GM12878 (cell line): ENCODE measurements at regions not wholly inside any gene's neighbourhood (a gene's known extent, or its start where the extent isn't known, plus 50 kb on each side); places are given as distances from the start of the nearest gene placed in this dataset.

Experiments used
- ATAC-seq: fragments of 200-7000 bp; cut with Tn5 transposase; 3 replicates; pipeline ENCODE4 v1.9.1; 2020; ENCODE audit warnings: mild to moderate bottlenecking, moderate library complexity
- BruUV-seq: library from RNA; stranded (reverse); fragments of 400-500 nt; replicated peaks from 2 replicates; lab custom pipeline; 2021; lab: Mats Ljungman, UMichigan
- CTCF ChIA-PET: fragments of 300-600 bp; sonication (Branson Sonifier 250); formaldehyde crosslinking; extraction: SDS; loops from one replicate; lab custom pipeline; 2021; ENCODE audit warnings: inconsistent platforms; lab: Yijun Ruan, JAX
- POLR2A ChIA-PET: fragments of 350-600 bp; formaldehyde crosslinking; extraction: SDS; loops from one replicate; lab custom pipeline; 2021; ENCODE audit warnings: inconsistent platforms; lab: Charles Lee
- RAD21 ChIA-PET: fragments of 300-600 bp; sonication (Branson Sonifier 250); formaldehyde crosslinking; loops from one replicate; lab custom pipeline; 2023; ENCODE audit warnings: antibody characterized with exemption; ENCODE audit not compliant: unreplicated experiment; lab: Charles Lee
- SMC1A ChIA-PET: fragments of 300-600 bp; sonication (Branson Sonifier 250); formaldehyde crosslinking; loops from one replicate; lab custom pipeline; 2023; ENCODE audit not compliant: unreplicated experiment, uncharacterized antibody; lab: Charles Lee
- DNase-seq: peaks from one replicate; pipeline ENCODE4 v3.0.0-alpha.2; 2011; ENCODE audit warnings: low read depth, low spot score
- FAIRE-seq: peaks from 3 replicates; lab custom pipeline; 2011; peaks lifted over from hg19 to GRCh38; lab: Jason Lieb, UNC
- H2AFZ ChIP-seq: 2 replicates; pipeline ENCODE4 v1.6.0; 2011; ENCODE audit warnings: low read depth, low read length, control low read depth; ENCODE audit not compliant: control insufficient read depth
- H3K27ac ChIP-seq: 2 replicates; pipeline ENCODE4 v1.5.1; 2011; ENCODE audit warnings: control low read depth; ENCODE audit not compliant: control insufficient read depth, insufficient read depth
- H3K27me3 ChIP-seq, 2 experiments: replicated peaks in 1 of 2; 2 replicates each; pipeline versions ENCODE4 v1.6.0 to v1.6.1; 2011; ENCODE audit warnings: low read length in 1 of 2; ENCODE audit not compliant: control insufficient read depth in 2 of 2, insufficient read depth in 2 of 2
- H3K36me3 ChIP-seq, 2 experiments: 2 replicates each; pipeline ENCODE4 v1.5.1; 2011; ENCODE audit warnings: low read length in 1 of 2; ENCODE audit not compliant: control insufficient read depth in 2 of 2, insufficient read depth in 2 of 2
- H3K4me1 ChIP-seq: 2 replicates; pipeline ENCODE4 v1.6.1; 2011; ENCODE audit warnings: mild to moderate bottlenecking, low read length, moderate library complexity, mixed read lengths; ENCODE audit not compliant: control insufficient read depth, insufficient read depth
- H3K4me2 ChIP-seq: 2 replicates; pipeline ENCODE4 v1.6.0; 2011; ENCODE audit warnings: control low read depth; ENCODE audit not compliant: control insufficient read depth, insufficient read depth
- H3K4me3 ChIP-seq: fragments of 200-600 bp; sonication (generic); 2 replicates; pipeline ENCODE4 v1.5.1; 2016
- H3K79me2 ChIP-seq: 2 replicates; pipeline ENCODE4 v1.6.0; 2011; ENCODE audit warnings: low read length; ENCODE audit not compliant: control insufficient read depth, insufficient read depth
- H3K9ac ChIP-seq: 2 replicates; pipeline ENCODE4 v1.8.0; 2011; ENCODE audit warnings: low read length, control low read depth, mixed read lengths; ENCODE audit not compliant: control insufficient read depth, insufficient read depth
- H3K9me3 ChIP-seq: replicated peaks from 3 replicates; pipeline ENCODE4 v1.5.1; 2011; ENCODE audit warnings: mild to moderate bottlenecking, low read length; ENCODE audit not compliant: control insufficient read depth, insufficient read depth
- H4K20me1 ChIP-seq: 2 replicates; pipeline ENCODE4 v1.6.0; 2011; ENCODE audit not compliant: control insufficient read depth, insufficient read depth
- CEBPZ ChIP-seq: fragments of 150-350 bp; IDR thresholded peaks from 2 replicates; pipeline ENCODE4 v1.6.1; 2016; ENCODE audit warnings: low read depth, low read length
- CHD1 ChIP-seq: IDR thresholded peaks from 2 replicates; pipeline ENCODE4 v1.6.1; 2012; ENCODE audit warnings: low read depth, low read length, improper control_type of control experiment
- HDAC6 ChIP-seq: fragments of 200-600 bp; sonication (generic); IDR thresholded peaks from one replicate; pipeline ENCODE4 v1.8.0; 2017; ENCODE audit warnings: antibody characterized with exemption; ENCODE audit not compliant: unreplicated experiment
- HDGF ChIP-seq: fragments of 450-650 bp; IDR thresholded peaks from 2 replicates; pipeline ENCODE4 v1.6.1; 2016; ENCODE audit warnings: antibody characterized with exemption
- KAT2A ChIP-seq: conservative IDR thresholded peaks from 2 replicates; pipeline ENCODE4 v1.6.1; 2011; ENCODE audit warnings: low read depth, low read length; ENCODE audit not compliant: control insufficient read depth
- MEF2B ChIP-seq: fragments of 450-650 bp; IDR thresholded peaks from 2 replicates; pipeline ENCODE4 v1.6.1; 2018; ENCODE audit warnings: mild to moderate bottlenecking, moderate library complexity; ENCODE audit not compliant: partially characterized antibody, poor library complexity, severe bottlenecking
- MYC ChIP-seq: IDR thresholded peaks from 2 replicates; pipeline ENCODE4 v1.6.1; 2011; ENCODE audit warnings: mild to moderate bottlenecking, low read length, moderate library complexity, inconsistent platforms; ENCODE audit not compliant: insufficient read depth, insufficient replicate concordance, insufficient read length, severe bottlenecking
- PAX5 ChIP-seq: IDR thresholded peaks from 2 replicates; pipeline ENCODE4 v1.6.1; 2011; ENCODE audit warnings: low read depth, low read length, borderline replicate concordance
- RAD21 ChIP-seq: IDR thresholded peaks from 2 replicates; pipeline ENCODE4 v1.6.1; 2011; ENCODE audit warnings: mild to moderate bottlenecking, low read depth, low read length, moderate library complexity; ENCODE audit not compliant: insufficient read depth
- RUNX3 ChIP-seq: IDR thresholded peaks from 2 replicates; pipeline ENCODE4 v1.6.1; 2012; ENCODE audit warnings: low read length, inconsistent platforms
- SIX5 ChIP-seq: IDR thresholded peaks from 2 replicates; pipeline ENCODE4 v1.6.1; 2011; ENCODE audit warnings: mild to moderate bottlenecking, low read depth, low read length, moderate library complexity; ENCODE audit not compliant: severe bottlenecking
- SPI1 ChIP-seq: IDR thresholded peaks from 2 replicates; pipeline ENCODE4 v1.6.1; 2011; ENCODE audit warnings: low read depth, mild to moderate bottlenecking, low read length, moderate library complexity, borderline replicate concordance; ENCODE audit not compliant: insufficient read depth
- TCF3 ChIP-seq: IDR thresholded peaks from 2 replicates; pipeline ENCODE4 v1.6.1; 2012; ENCODE audit warnings: low read depth, mild to moderate bottlenecking, low read length, borderline replicate concordance; ENCODE audit not compliant: insufficient read depth
- YBX1 ChIP-seq: fragments of 450-650 bp; IDR thresholded peaks from 2 replicates; pipeline ENCODE4 v1.6.1; 2016; ENCODE audit warnings: antibody characterized with exemption
- WGBS: methylation state at CpG from one replicate; pipeline ENCODE4 v1.1.6; 2016; ENCODE audit warnings: low lambda C conversion rate; ENCODE audit not compliant: insufficient replicate concordance, insufficient coverage; ENCODE audit errors: missing lambda C conversion rate; 5-methylcytosine and 5-hydroxymethylcytosine counted together
- in situ Hi-C: fragments of 300-500 bp; cut with MboI; formaldehyde crosslinking; loops from 9 replicates; pipeline ENCODE4 v1.14.3; 2018; ENCODE audit warnings: mixed read lengths
- intact Hi-C: fragments of 100-400 bp; cut with micrococcal nuclease; formaldehyde crosslinking; loops from one replicate; pipeline ENCODE4 v1.14.2; 2022; ENCODE audit not compliant: unreplicated experiment

DNA sequence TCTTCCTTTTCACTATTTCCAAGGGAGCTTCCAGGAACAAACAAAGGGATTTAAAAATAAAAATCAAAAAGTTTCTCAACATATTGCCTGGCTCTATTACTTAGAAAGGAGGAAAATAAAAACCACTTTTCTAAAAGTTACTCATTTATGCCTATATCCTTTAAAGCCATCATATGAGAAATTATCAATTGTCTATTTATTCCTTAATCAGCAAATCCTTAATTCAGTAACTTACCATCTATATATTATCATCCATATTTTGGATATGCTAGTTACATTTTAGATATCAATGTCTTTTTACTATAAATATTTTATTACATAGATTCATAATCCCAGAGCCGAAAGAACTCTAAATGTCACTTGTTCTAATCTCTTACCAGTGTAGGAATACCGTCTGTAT, 481.5 kb upstream of the ANO5 start:
- no peaks in the 10 kb centered on the region for H3K27me3 ChIP-seq
- DNase-seq (no peak), FAIRE-seq (no peak), ATAC-seq (no peak)
- H3K4me3 ChIP-seq = no peak overlapping the region
- ChIA-PET CTCF (no interaction called here), RAD21 (no interaction called here), POLR2A (no interaction called here), SMC1A (no interaction called here)
- H3K4me2 ChIP-seq = no peak overlapping the region
- H3K36me3 ChIP-seq = no peaks in the 10 kb centered on the region
- H3K9ac ChIP-seq = no peak overlapping the region
- H3K79me2 ChIP-seq = no peaks in the 10 kb centered on the region
- no peak overlapping the region for H3K27ac ChIP-seq
- WGBS = 2% methylated on average over 2 of the region's 2 CpGs
- no peaks in the 10 kb centered on the region for H3K4me1 ChIP-seq
- H4K20me1 ChIP-seq = no peaks in the 10 kb centered on the region
- no TSS peak for BruUV-seq
- intact Hi-C loops = no loop called here
- H2AFZ ChIP-seq = no peak overlapping the region
- in situ Hi-C loops = no loop called here
- TF ChIP-seq YBX1 (no peak), RUNX3 (no peak), TCF3 (no peak)
- H3K9me3 ChIP-seq = no peaks in the 10 kb centered on the region

GRCh38 chr11:21723678-21724077, 469.2 kb upstream of the ANO5 start:
- H3K9ac ChIP-seq = no peak overlapping the region
- no peaks in the 10 kb centered on the region for H3K36me3 ChIP-seq
- H3K4me1 ChIP-seq = no peaks in the 10 kb centered on the region
- ATAC-seq = no peak
- in situ Hi-C loops = no loop called here
- RAD21 ChIA-PET = no interaction called here
- intact Hi-C loops = no loop called here
- CTCF ChIA-PET = no interaction called here
- SMC1A ChIA-PET = interaction anchor here (1.0 kb wide), 1 partner anchor 9 kb away, joined by 3 read pairs; no protein-coding TSS in a partner anchor
- H3K27ac ChIP-seq = no peak overlapping the region
- no peak overlapping the region for H3K4me2 ChIP-seq
- H3K27me3 ChIP-seq = no peaks in the 10 kb centered on the region
- POLR2A ChIA-PET = no interaction called here
- DNase-seq = no peak
- BruUV-seq = no TSS peak
- H3K79me2 ChIP-seq = no peaks in the 10 kb centered on the region
- H3K9me3 ChIP-seq = no peaks in the 10 kb centered on the region
- H4K20me1 ChIP-seq = no peaks in the 10 kb centered on the region
- H2AFZ ChIP-seq = no peak overlapping the region
- H3K4me3 ChIP-seq = no peak overlapping the region
- FAIRE-seq = no peak
- TF ChIP-seq HDGF (no peak), SPI1 (no peak), PAX5 (no peak), CHD1 (no peak), MEF2B (no peak), RAD21 (no peak), CEBPZ (no peak), HDAC6 (no peak), SIX5 (no peak), MYC (no peak), KAT2A (no peak)
